HepG2 (cell line): ENCODE measurements at regions not wholly inside any gene's neighbourhood (a gene's known extent, or its start where the extent isn't known, plus 50 kb on each side); places are given as distances from the start of the nearest gene placed in this dataset.

ENCODE experiments used
- ATAC-seq: fragments of 200-7000 bp; cut with Tn5 transposase; 3 replicates; pipeline ENCODE4 v1.9.1; 2020; ENCODE audit warnings: mild to moderate bottlenecking, moderate library complexity
- BruUV-seq: library from RNA; stranded (reverse); fragments of 400-500 nt; replicated peaks from 2 replicates; lab custom pipeline; 2021; lab: Mats Ljungman, UMichigan
- CTCF ChIA-PET: fragments of 300-600 bp; formaldehyde crosslinking; extraction: SDS; loops from one replicate; lab custom pipeline; 2021; ENCODE audit warnings: low total read pairs, inconsistent platforms, low intra/inter-chr PET ratio; lab: Yijun Ruan, JAX
- POLR2A ChIA-PET: fragments of 350-600 bp; sonication (Branson Sonifier 250); formaldehyde crosslinking; loops from one replicate; lab custom pipeline; 2020; ENCODE audit warnings: antibody characterized with exemption, inconsistent platforms; lab: Yijun Ruan, JAX
- DNase-seq: peaks from one replicate; pipeline ENCODE4 v3.0.0-alpha.2; 2015; ENCODE audit warnings: low spot score
- FAIRE-seq: peaks from 3 replicates; lab custom pipeline; 2011; peaks lifted over from hg19 to GRCh38; lab: Jason Lieb, UNC
- H2AFZ ChIP-seq: one replicate; pipeline ENCODE4 v1.6.1; 2011; ENCODE audit warnings: low read length, inconsistent platforms
- H3K27ac ChIP-seq: fragments of 300-600 bp; 3 replicates; pipeline ENCODE4 v1.8.0; 2011; ENCODE audit warnings: mixed run types, mild to moderate bottlenecking, mixed read lengths, low read length, inconsistent platforms; ENCODE audit not compliant: insufficient read depth; ENCODE audit errors: extremely low read length
- H3K27me3 ChIP-seq, 2 experiments: fragments of 200-600 bp in 1 of 2; 2 replicates in 1 of 2; 3 replicates in 1 of 2; pipeline versions ENCODE4 v1.6.0 to v1.8.0; 2011; ENCODE audit warnings: low read length in 2 of 2, mild to moderate bottlenecking in 2 of 2, moderate library complexity in 2 of 2, inconsistent platforms in 1 of 2; ENCODE audit not compliant: insufficient read depth in 2 of 2, control insufficient read depth in 1 of 2
- H3K36me3 ChIP-seq, 2 experiments: fragments of 200-600 bp in 1 of 2; replicated peaks in 1 of 2; 2 replicates in 1 of 2; 3 replicates in 1 of 2; pipeline versions ENCODE4 v1.5.1 to v1.8.0; 2011; ENCODE audit warnings: low read length in 2 of 2, inconsistent platforms in 1 of 2; ENCODE audit not compliant: insufficient read depth in 2 of 2, control insufficient read depth in 1 of 2
- H3K4me1 ChIP-seq: 2 replicates; pipeline ENCODE4 v1.5.1; 2012; ENCODE audit warnings: low read length, inconsistent platforms; ENCODE audit not compliant: insufficient read depth
- H3K4me2 ChIP-seq: 2 replicates; pipeline ENCODE4 v1.6.0; 2011; ENCODE audit warnings: low read depth, low read length, inconsistent platforms
- H3K4me3 ChIP-seq, 3 experiments: fragments of 200-600 bp in 1 of 3; sonication (generic), shearing (Covaris generic) in 1 of 3; replicated peaks in 1 of 3; 2 replicates each; pipeline ENCODE4 v1.5.1; 2011 to 2016; ENCODE audit warnings: low read length in 3 of 3, inconsistent platforms in 2 of 3, low read depth in 2 of 3, mild to moderate bottlenecking in 2 of 3, control low read depth in 1 of 3, mixed read lengths in 1 of 3; ENCODE audit not compliant: insufficient read depth in 1 of 3
- H3K79me2 ChIP-seq: one replicate; pipeline ENCODE4 v1.6.1; 2011; ENCODE audit warnings: low read length, inconsistent platforms; ENCODE audit not compliant: insufficient read depth
- H3K9ac ChIP-seq: 2 replicates; pipeline ENCODE4 v1.6.0; 2011; ENCODE audit warnings: mild to moderate bottlenecking, low read depth, low read length, inconsistent platforms; ENCODE audit not compliant: insufficient read depth
- H3K9me3 ChIP-seq: 2 replicates; pipeline ENCODE4 v1.5.1; 2012; ENCODE audit warnings: mild to moderate bottlenecking, low read length
- H4K20me1 ChIP-seq: 2 replicates; pipeline ENCODE4 v1.6.0; 2011; ENCODE audit warnings: inconsistent platforms, mild to moderate bottlenecking, low read length, moderate library complexity; ENCODE audit not compliant: insufficient read depth
- AGO2 ChIP-seq: fragments of 200-400 bp; formaldehyde crosslinking; optimal IDR thresholded peaks from 2 replicates; pipeline ENCODE3; 2017; ENCODE audit warnings: mild to moderate bottlenecking, low read depth, low read length, moderate library complexity
- AKNA ChIP-seq: sonication (generic); formaldehyde crosslinking; IDR thresholded peaks from 2 replicates; pipeline ENCODE4 v1.4.0; 2020; ENCODE audit warnings: missing genetic modification reagents, borderline replicate concordance
- ATRX ChIP-seq: sonication (generic); formaldehyde crosslinking; IDR thresholded peaks from 2 replicates; pipeline ENCODE4 v1.4.0; 2020; ENCODE audit warnings: missing genetic modification reagents, borderline replicate concordance
- CCDC6 ChIP-seq: sonication (generic); formaldehyde crosslinking; IDR thresholded peaks from 2 replicates; pipeline ENCODE4 v1.8.1; 2022; ENCODE audit warnings: mild to moderate bottlenecking, missing genetic modification reagents, moderate library complexity
- ETV5 ChIP-seq: IDR thresholded peaks from 2 replicates; pipeline ENCODE4 v1.6.1; 2018; ENCODE audit warnings: missing biosample characterization, missing genetic modification reagents, inconsistent platforms, borderline replicate concordance
- FOXK2 ChIP-seq: fragments of 450-650 bp; IDR thresholded peaks from 2 replicates; pipeline ENCODE4 v1.6.1; 2016
- GPN1 ChIP-seq: sonication (generic); formaldehyde crosslinking; IDR thresholded peaks from 2 replicates; pipeline ENCODE4 v1.5.1; 2020; ENCODE audit warnings: missing genetic modification reagents, borderline replicate concordance
- HES4 ChIP-seq: sonication (generic); formaldehyde crosslinking; IDR thresholded peaks from 2 replicates; pipeline ENCODE4 v1.9.0; 2021; ENCODE audit warnings: mild to moderate bottlenecking, missing genetic modification reagents, borderline replicate concordance
- MTA1 ChIP-seq: sonication (generic); formaldehyde crosslinking; IDR thresholded peaks from 2 replicates; pipeline ENCODE4 v1.4.0; 2020; ENCODE audit warnings: missing genetic modification reagents, mild to moderate bottlenecking, borderline replicate concordance
- SRSF1 ChIP-seq: fragments of 200-400 bp; formaldehyde crosslinking; optimal IDR thresholded peaks from 2 replicates; pipeline ENCODE3; 2017; ENCODE audit warnings: mild to moderate bottlenecking, low read depth, low read length, moderate library complexity
- TRAFD1 ChIP-seq: sonication (generic); formaldehyde crosslinking; IDR thresholded peaks from 2 replicates; pipeline ENCODE4 v1.5.1; 2020; ENCODE audit warnings: missing genetic modification reagents, mild to moderate bottlenecking, borderline replicate concordance
- USF2 ChIP-seq, 2 experiments: sonication (generic) in 1 of 2; formaldehyde crosslinking in 1 of 2; IDR thresholded peaks; 2 replicates each; pipeline versions ENCODE4 v1.5.1 to v1.6.1; 2011 to 2020; ENCODE audit warnings: borderline replicate concordance in 1 of 2, low read depth in 1 of 2, low read length in 1 of 2, mild to moderate bottlenecking in 1 of 2, missing genetic modification reagents in 1 of 2, moderate library complexity in 1 of 2
- ZNF567 ChIP-seq: sonication (generic); formaldehyde crosslinking; IDR thresholded peaks from 2 replicates; pipeline ENCODE4 v1.8.1; 2023; ENCODE audit warnings: mild to moderate bottlenecking, missing genetic modification reagents, borderline replicate concordance
- ZNF724P ChIP-seq: sonication (generic); formaldehyde crosslinking; IDR thresholded peaks from 2 replicates; pipeline ENCODE4 v1.8.0; 2022; ENCODE audit warnings: missing genetic modification reagents, borderline replicate concordance
- ZNF878 ChIP-seq: sonication (generic); formaldehyde crosslinking; IDR thresholded peaks from 2 replicates; pipeline ENCODE4 v1.8.1; 2023; ENCODE audit warnings: mild to moderate bottlenecking, missing genetic modification reagents, moderate library complexity
- WGBS: methylation state at CpG from one replicate; pipeline ENCODE4 v1.1.6; 2017; ENCODE audit warnings: low lambda C conversion rate; 5-methylcytosine and 5-hydroxymethylcytosine counted together
- in situ Hi-C: cut with HindIII; loops from 2 replicates; pipeline ENCODE4 v1.10.0; 2017; ENCODE audit warnings: low pct_unique_long_range_greater_than_20kb; ENCODE audit not compliant: extremely low pct_ligation_motif_present
- intact Hi-C: fragments of 100-400 bp; cut with micrococcal nuclease; formaldehyde crosslinking; loops from one replicate; pipeline ENCODE4 v1.10.0; 2022; ENCODE audit not compliant: unreplicated experiment

- Histone ChIP-seq H2AFZ (no peak overlapping the region), H3K36me3 (no peaks in the 10 kb centered on the region), H3K9me3 (no peaks in the 10 kb centered on the region), H4K20me1 (no peaks in the 10 kb centered on the region), H3K4me1 (no peaks in the 10 kb centered on the region), H3K9ac (no peak overlapping the region), H3K27ac (no peak overlapping the region), H3K4me3 (no peak overlapping the region), H3K27me3 (no peaks in the 10 kb centered on the region), H3K79me2 (no peaks in the 10 kb centered on the region), H3K4me2 (no peak overlapping the region)
- no peak for ATAC-seq
- no peak for DNase-seq
- in situ Hi-C loops (no loop called here), intact Hi-C loops (no loop called here)
- CTCF ChIA-PET: no interaction called here
- no peak for FAIRE-seq
- 22% methylated on average over 8 of the region's 8 CpGs for WGBS
- no TSS peak for BruUV-seq
- POLR2A ChIA-PET: no interaction called here
- no peak for TF ChIP-seq HES4
- no peak for TF ChIP-seq CCDC6 (CRISPR knock-in tag)
- TF ChIP-seq ZNF724P (CRISPR knock-in tag): no peak
- TF ChIP-seq GPN1 (CRISPR knock-in tag): no peak
- no peak for TF ChIP-seq SRSF1
- TF ChIP-seq ZNF878 (CRISPR knock-in tag): no peak
- TF ChIP-seq ETV5 (CRISPR knock-in tag): no peak
- no peak for TF ChIP-seq AGO2
- TF ChIP-seq TRAFD1 (CRISPR knock-in tag): no peak
- no peak for TF ChIP-seq ATRX (CRISPR knock-in tag)
- no peak for TF ChIP-seq FOXK2
- no peak for TF ChIP-seq USF2 (IDR thresholded peaks at IDR 0.05; ENCODE audit: low read depth, low read length)
- TF ChIP-seq USF2 (CRISPR knock-in tag; IDR thresholded peaks at IDR 0.05; ENCODE audit: borderline replicate concordance): no peak
- no peak for TF ChIP-seq ZNF567 (CRISPR knock-in tag)
- no peak for TF ChIP-seq MTA1 (CRISPR knock-in tag)
- no peak for TF ChIP-seq AKNA (CRISPR knock-in tag)
These were observed 508.4 kb upstream of the ZEB2 start for GRCh38 chr2:145028101-145028920.
